GM23338 (cell line): ENCODE measurements at regions not wholly inside any gene's neighbourhood (a gene's known extent, or its start where the extent isn't known, plus 50 kb on each side); places are given as distances from the start of the nearest gene placed in this dataset.

Experiments used
- ATAC-seq: fragments of 200-7000 bp; cut with Tn5 transposase; 3 replicates; pipeline ENCODE4 v1.9.1; 2020
- DNase-seq: peaks from one replicate; pipeline ENCODE4 v3.0.0-alpha.2; 2015; ENCODE audit warnings: low spot score
- H2AFZ ChIP-seq: fragments of 200-600 bp; sonication (generic); 2 replicates; pipeline ENCODE4 v1.8.0; 2016; ENCODE audit warnings: antibody characterized with exemption, mild to moderate bottlenecking, moderate library complexity
- H3F3A ChIP-seq: fragments of 200-600 bp; sonication (generic); replicated peaks from 2 replicates; pipeline ENCODE4 v1.8.0; 2017; ENCODE audit warnings: antibody characterized with exemption, mixed run types, low read depth
- H3K27ac ChIP-seq: fragments of 200-600 bp; sonication (generic); 2 replicates; pipeline ENCODE4 v1.6.1; 2016; ENCODE audit warnings: low read depth
- H3K27me3 ChIP-seq: fragments of 200-600 bp; sonication (generic); 2 replicates; pipeline ENCODE4 v1.8.0; 2016; ENCODE audit warnings: mild to moderate bottlenecking, mixed run types, moderate library complexity; ENCODE audit not compliant: insufficient read depth
- H3K36me3 ChIP-seq: fragments of 200-600 bp; sonication (generic); 2 replicates; pipeline ENCODE4 v1.8.0; 2016; ENCODE audit warnings: mild to moderate bottlenecking; ENCODE audit not compliant: insufficient read depth
- H3K4me1 ChIP-seq: fragments of 200-600 bp; sonication (generic); 2 replicates; pipeline ENCODE4 v1.8.0; 2016; ENCODE audit warnings: mild to moderate bottlenecking, moderate library complexity; ENCODE audit not compliant: insufficient read depth
- H3K4me2 ChIP-seq: fragments of 200-600 bp; sonication (generic); 2 replicates; pipeline ENCODE4 v1.7.1; 2017; ENCODE audit warnings: mixed run types
- H3K4me3 ChIP-seq: fragments of 200-600 bp; sonication (generic); 2 replicates; pipeline ENCODE4 v1.6.1; 2016; ENCODE audit warnings: mixed run types
- H3K79me2 ChIP-seq: fragments of 200-600 bp; sonication (generic); replicated peaks from 2 replicates; pipeline ENCODE4 v1.8.0; 2017; ENCODE audit warnings: mild to moderate bottlenecking; ENCODE audit not compliant: insufficient read depth
- H3K9me2 ChIP-seq: fragments of 200-600 bp; sonication (generic); 2 replicates; pipeline ENCODE4 v1.8.0; 2017; ENCODE audit not compliant: insufficient read depth
- H4K20me1 ChIP-seq: fragments of 200-600 bp; sonication (generic); replicated peaks from 2 replicates; pipeline ENCODE4 v1.8.0; 2017; ENCODE audit warnings: mild to moderate bottlenecking; ENCODE audit not compliant: insufficient read depth
- H3K27ac Mint-ChIP-seq: 2 replicates; pipeline ENCODE4 v1.8.0; 2020; ENCODE audit warnings: inconsistent platforms, mild to moderate bottlenecking, moderate library complexity, mixed read lengths
- H3K27me3 Mint-ChIP-seq: 3 replicates; pipeline ENCODE4 v1.8.0; 2022; ENCODE audit warnings: low read depth, mild to moderate bottlenecking, moderate library complexity, mixed read lengths, inconsistent platforms; ENCODE audit not compliant: insufficient read depth, poor library complexity
- H3K36me3 Mint-ChIP-seq: 3 replicates; pipeline ENCODE4 v1.8.0; 2021; ENCODE audit warnings: low read depth, mild to moderate bottlenecking, inconsistent platforms, moderate library complexity, mixed read lengths
- H3K4me1 Mint-ChIP-seq: 3 replicates; pipeline ENCODE4 v1.8.0; 2020; ENCODE audit warnings: mild to moderate bottlenecking, inconsistent platforms, mixed read lengths
- H3K4me3 Mint-ChIP-seq: 3 replicates; pipeline ENCODE4 v1.8.0; 2021; ENCODE audit warnings: moderate library complexity, mild to moderate bottlenecking, inconsistent platforms, mixed read lengths
- H3K9me3 Mint-ChIP-seq: 3 replicates; pipeline ENCODE4 v1.8.0; 2020; ENCODE audit warnings: moderate library complexity, mild to moderate bottlenecking, inconsistent platforms, mixed read lengths
- CREB1 ChIP-seq: fragments of 250-450 bp; sonication (Bioruptor Pico); IDR thresholded peaks from 2 replicates; pipeline ENCODE4 v1.5.0; 2020; ENCODE audit warnings: low read depth, mild to moderate bottlenecking, moderate library complexity
- CTCF ChIP-seq, 2 experiments: fragments of 200-600 bp in 1 of 2; sonication (generic) in 1 of 2; conservative IDR thresholded peaks; 2 replicates each; pipeline versions ENCODE4 v1.5.1 to v1.6.1; 2016 to 2017; ENCODE audit warnings: antibody characterized with exemption in 2 of 2, low read depth in 2 of 2, mild to moderate bottlenecking in 2 of 2, moderate library complexity in 1 of 2
- ETS1 ChIP-seq: IDR thresholded peaks from 2 replicates; pipeline ENCODE4 v1.6.1; 2016; ENCODE audit warnings: antibody characterized with exemption
- EZH2 ChIP-seq: fragments of 200-600 bp; sonication (generic); IDR thresholded peaks from one replicate; pipeline ENCODE4 v1.8.0; 2017; ENCODE audit warnings: antibody characterized with exemption, mild to moderate bottlenecking, low read depth; ENCODE audit not compliant: unreplicated experiment
- EZH2phosphoT487 ChIP-seq: fragments of 200-600 bp; sonication (generic); IDR thresholded peaks from one replicate; pipeline ENCODE4 v1.8.1; 2018; ENCODE audit warnings: antibody characterized with exemption; ENCODE audit not compliant: unreplicated experiment
- JUNB ChIP-seq: IDR thresholded peaks from one replicate; pipeline ENCODE4 v1.6.1; 2016; ENCODE audit warnings: antibody characterized with exemption; ENCODE audit not compliant: unreplicated experiment
- NANOG ChIP-seq: IDR thresholded peaks from 2 replicates; pipeline ENCODE4 v1.6.1; 2016; ENCODE audit warnings: antibody characterized with exemption, borderline replicate concordance
- POLR2AphosphoS5 ChIP-seq: IDR thresholded peaks from 2 replicates; pipeline ENCODE4 v1.6.1; 2016; ENCODE audit warnings: antibody characterized with exemption, low read depth
- STAT1 ChIP-seq: IDR thresholded peaks from one replicate; pipeline ENCODE4 v1.6.1; 2016; ENCODE audit warnings: antibody characterized with exemption; ENCODE audit not compliant: unreplicated experiment
- ZNF114 ChIP-seq: fragments of 250-450 bp; sonication (Bioruptor Pico); IDR thresholded peaks from 2 replicates; pipeline ENCODE4 v1.5.0; 2020; ENCODE audit warnings: mild to moderate bottlenecking, moderate library complexity
- ZNF331 ChIP-seq: fragments of 250-450 bp; sonication (Bioruptor Pico); IDR thresholded peaks from 2 replicates; pipeline ENCODE4 v1.5.0; 2020; ENCODE audit warnings: low read depth, mild to moderate bottlenecking, moderate library complexity
- TF ChIP-seq, protein P1 (sequence below): fragments of 250-450 bp; sonication (Bioruptor Pico); IDR thresholded peaks from 2 replicates; pipeline ENCODE4 v1.5.0; 2020; ENCODE audit warnings: mild to moderate bottlenecking, moderate library complexity
- TF ChIP-seq, protein P2 (sequence below): IDR thresholded peaks from one replicate; pipeline ENCODE4 v1.6.1; 2018; ENCODE audit warnings: antibody characterized with exemption; ENCODE audit not compliant: unreplicated experiment

DNA sequence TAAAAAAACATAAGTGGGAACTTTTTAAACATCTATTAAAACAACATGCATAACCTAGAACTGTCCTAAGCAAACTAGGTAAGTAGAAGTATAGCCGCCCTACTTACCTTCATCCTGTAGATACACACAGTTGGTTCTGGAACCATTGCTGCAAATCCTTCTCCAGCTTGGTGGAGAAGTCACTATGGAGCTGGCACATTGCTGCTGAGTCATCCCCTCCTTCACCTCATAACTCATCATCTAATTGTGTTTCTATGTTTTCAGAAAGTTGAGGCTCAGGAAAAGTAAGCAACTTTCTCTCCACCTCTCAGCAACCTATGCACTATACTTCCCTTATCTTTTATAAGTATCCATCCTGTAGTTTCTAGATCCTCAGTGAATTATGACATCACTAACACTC is 269.8 kb upstream of the MMADHC start:
- H3K36me3 Mint-ChIP-seq = peaks cover 3% of the 10 kb centered on the region; the same call in 2 of the 3 replicates
- no peak for TF ChIP-seq ZNF331 (CRISPR knock-in tag)
- TF ChIP-seq, protein P1, sequence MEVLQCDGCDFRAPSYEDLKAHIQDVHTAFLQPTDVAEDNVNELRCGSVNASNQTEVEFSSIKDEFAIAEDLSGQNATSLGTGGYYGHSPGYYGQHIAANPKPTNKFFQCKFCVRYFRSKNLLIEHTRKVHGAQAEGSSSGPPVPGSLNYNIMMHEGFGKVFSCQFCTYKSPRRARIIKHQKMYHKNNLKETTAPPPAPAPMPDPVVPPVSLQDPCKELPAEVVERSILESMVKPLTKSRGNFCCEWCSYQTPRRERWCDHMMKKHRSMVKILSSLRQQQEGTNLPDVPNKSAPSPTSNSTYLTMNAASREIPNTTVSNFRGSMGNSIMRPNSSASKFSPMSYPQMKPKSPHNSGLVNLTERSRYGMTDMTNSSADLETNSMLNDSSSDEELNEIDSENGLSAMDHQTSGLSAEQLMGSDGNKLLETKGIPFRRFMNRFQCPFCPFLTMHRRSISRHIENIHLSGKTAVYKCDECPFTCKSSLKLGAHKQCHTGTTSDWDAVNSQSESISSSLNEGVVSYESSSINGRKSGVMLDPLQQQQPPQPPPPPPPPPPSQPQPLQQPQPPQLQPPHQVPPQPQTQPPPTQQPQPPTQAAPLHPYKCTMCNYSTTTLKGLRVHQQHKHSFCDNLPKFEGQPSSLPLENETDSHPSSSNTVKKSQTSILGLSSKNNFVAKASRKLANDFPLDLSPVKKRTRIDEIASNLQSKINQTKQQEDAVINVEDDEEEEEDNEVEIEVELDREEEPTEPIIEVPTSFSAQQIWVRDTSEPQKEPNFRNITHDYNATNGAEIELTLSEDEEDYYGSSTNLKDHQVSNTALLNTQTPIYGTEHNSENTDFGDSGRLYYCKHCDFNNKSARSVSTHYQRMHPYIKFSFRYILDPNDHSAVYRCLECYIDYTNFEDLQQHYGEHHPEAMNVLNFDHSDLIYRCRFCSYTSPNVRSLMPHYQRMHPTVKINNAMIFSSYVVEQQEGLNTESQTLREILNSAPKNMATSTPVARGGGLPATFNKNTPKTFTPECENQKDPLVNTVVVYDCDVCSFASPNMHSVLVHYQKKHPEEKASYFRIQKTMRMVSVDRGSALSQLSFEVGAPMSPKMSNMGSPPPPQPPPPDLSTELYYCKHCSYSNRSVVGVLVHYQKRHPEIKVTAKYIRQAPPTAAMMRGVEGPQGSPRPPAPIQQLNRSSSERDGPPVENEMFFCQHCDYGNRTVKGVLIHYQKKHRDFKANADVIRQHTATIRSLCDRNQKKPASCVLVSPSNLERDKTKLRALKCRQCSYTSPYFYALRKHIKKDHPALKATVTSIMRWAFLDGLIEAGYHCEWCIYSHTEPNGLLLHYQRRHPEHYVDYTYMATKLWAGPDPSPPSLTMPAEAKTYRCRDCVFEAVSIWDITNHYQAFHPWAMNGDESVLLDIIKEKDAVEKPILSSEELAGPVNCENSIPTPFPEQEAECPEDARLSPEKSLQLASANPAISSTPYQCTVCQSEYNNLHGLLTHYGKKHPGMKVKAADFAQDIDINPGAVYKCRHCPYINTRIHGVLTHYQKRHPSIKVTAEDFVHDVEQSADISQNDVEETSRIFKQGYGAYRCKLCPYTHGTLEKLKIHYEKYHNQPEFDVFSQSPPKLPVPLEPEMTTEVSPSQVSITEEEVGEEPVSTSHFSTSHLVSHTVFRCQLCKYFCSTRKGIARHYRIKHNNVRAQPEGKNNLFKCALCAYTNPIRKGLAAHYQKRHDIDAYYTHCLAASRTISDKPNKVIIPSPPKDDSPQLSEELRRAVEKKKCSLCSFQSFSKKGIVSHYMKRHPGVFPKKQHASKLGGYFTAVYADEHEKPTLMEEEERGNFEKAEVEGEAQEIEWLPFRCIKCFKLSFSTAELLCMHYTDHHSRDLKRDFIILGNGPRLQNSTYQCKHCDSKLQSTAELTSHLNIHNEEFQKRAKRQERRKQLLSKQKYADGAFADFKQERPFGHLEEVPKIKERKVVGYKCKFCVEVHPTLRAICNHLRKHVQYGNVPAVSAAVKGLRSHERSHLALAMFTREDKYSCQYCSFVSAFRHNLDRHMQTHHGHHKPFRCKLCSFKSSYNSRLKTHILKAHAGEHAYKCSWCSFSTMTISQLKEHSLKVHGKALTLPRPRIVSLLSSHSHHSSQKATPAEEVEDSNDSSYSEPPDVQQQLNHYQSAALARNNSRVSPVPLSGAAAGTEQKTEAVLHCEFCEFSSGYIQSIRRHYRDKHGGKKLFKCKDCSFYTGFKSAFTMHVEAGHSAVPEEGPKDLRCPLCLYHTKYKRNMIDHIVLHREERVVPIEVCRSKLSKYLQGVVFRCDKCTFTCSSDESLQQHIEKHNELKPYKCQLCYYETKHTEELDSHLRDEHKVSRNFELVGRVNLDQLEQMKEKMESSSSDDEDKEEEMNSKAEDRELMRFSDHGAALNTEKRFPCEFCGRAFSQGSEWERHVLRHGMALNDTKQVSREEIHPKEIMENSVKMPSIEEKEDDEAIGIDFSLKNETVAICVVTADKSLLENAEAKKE (CRISPR knock-in tag) = no peak
- TF ChIP-seq NANOG = no peak
- TF ChIP-seq JUNB = no peak
- TF ChIP-seq, protein P2, sequence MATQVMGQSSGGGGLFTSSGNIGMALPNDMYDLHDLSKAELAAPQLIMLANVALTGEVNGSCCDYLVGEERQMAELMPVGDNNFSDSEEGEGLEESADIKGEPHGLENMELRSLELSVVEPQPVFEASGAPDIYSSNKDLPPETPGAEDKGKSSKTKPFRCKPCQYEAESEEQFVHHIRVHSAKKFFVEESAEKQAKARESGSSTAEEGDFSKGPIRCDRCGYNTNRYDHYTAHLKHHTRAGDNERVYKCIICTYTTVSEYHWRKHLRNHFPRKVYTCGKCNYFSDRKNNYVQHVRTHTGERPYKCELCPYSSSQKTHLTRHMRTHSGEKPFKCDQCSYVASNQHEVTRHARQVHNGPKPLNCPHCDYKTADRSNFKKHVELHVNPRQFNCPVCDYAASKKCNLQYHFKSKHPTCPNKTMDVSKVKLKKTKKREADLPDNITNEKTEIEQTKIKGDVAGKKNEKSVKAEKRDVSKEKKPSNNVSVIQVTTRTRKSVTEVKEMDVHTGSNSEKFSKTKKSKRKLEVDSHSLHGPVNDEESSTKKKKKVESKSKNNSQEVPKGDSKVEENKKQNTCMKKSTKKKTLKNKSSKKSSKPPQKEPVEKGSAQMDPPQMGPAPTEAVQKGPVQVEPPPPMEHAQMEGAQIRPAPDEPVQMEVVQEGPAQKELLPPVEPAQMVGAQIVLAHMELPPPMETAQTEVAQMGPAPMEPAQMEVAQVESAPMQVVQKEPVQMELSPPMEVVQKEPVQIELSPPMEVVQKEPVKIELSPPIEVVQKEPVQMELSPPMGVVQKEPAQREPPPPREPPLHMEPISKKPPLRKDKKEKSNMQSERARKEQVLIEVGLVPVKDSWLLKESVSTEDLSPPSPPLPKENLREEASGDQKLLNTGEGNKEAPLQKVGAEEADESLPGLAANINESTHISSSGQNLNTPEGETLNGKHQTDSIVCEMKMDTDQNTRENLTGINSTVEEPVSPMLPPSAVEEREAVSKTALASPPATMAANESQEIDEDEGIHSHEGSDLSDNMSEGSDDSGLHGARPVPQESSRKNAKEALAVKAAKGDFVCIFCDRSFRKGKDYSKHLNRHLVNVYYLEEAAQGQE = no peak
- TF ChIP-seq CTCF (conservative IDR thresholded peaks at IDR 0.05; ENCODE audit: low read depth in 2 of 2) = no peak
- no peak for TF ChIP-seq ETS1
- TF ChIP-seq POLR2AphosphoS5 = no peak
- no peak for TF ChIP-seq EZH2
- TF ChIP-seq STAT1 = no peak
- no peak for TF ChIP-seq ZNF114 (CRISPR knock-in tag)
- no peak for TF ChIP-seq CREB1 (CRISPR knock-in tag)
- no peak for TF ChIP-seq EZH2phosphoT487

More for the DNA sequence above, 269.8 kb upstream of the MMADHC start:
- Histone ChIP-seq H3K36me3 (no peaks in the 10 kb centered on the region), H3K4me2 (no peak overlapping the region), H3K27me3 (no peaks in the 10 kb centered on the region), H3K9me2 (no peaks in the 10 kb centered on the region), H4K20me1 (no peaks in the 10 kb centered on the region), H3K4me1 (no peaks in the 10 kb centered on the region), H3K79me2 (no peaks in the 10 kb centered on the region), H2AFZ (no peak overlapping the region), H3F3A (no peaks in the 10 kb centered on the region), H3K4me3 (no peak overlapping the region), H3K27ac (no peak overlapping the region)
- 0 out of 3 replicates have a peak, but pooled peaks cover 2% of the 10 kb centered on the region for H3K4me1 Mint-ChIP-seq
- H3K4me3 Mint-ChIP-seq = no peak overlapping the region
- no peak overlapping the region for H3K27ac Mint-ChIP-seq
- peaks cover 8% of the 10 kb centered on the region; the same call in 2 of the 3 replicates for H3K9me3 Mint-ChIP-seq
- H3K27me3 Mint-ChIP-seq = no peaks in the 10 kb centered on the region
- no peak for DNase-seq
- no peak for ATAC-seq
